Endodermal cell (in vitro differentiated cells): ENCODE measurements at regions not wholly inside any gene's neighbourhood (a gene's known extent, or its start where the extent isn't known, plus 50 kb on each side); places are given as distances from the start of the nearest gene placed in this dataset.

Experiments
- DNase-seq: peaks from one replicate; pipeline ENCODE4 v3.0.0-alpha.2; 2017
- H3K27ac ChIP-seq: 2 replicates; pipeline ENCODE4 v1.5.1; 2013; ENCODE audit warnings: mild to moderate bottlenecking, low read depth, low read length, moderate library complexity
- H3K27me3 ChIP-seq: 2 replicates; pipeline ENCODE4 v1.6.1; 2013; ENCODE audit warnings: mild to moderate bottlenecking, low read length, moderate library complexity; ENCODE audit not compliant: insufficient read depth, control insufficient read depth, poor library complexity, severe bottlenecking
- H3K36me3 ChIP-seq: 2 replicates; pipeline ENCODE4 v1.7.0; 2013; ENCODE audit warnings: mild to moderate bottlenecking, low read length, moderate library complexity; ENCODE audit not compliant: control insufficient read depth, insufficient read depth
- H3K4me1 ChIP-seq: one replicate; pipeline ENCODE4 v1.7.0; 2013; ENCODE audit warnings: low read length; ENCODE audit not compliant: control insufficient read depth, insufficient read depth
- H3K4me3 ChIP-seq: 2 replicates; pipeline ENCODE4 v1.5.1; 2013; ENCODE audit warnings: mild to moderate bottlenecking, low read length, moderate library complexity
- H3K9ac ChIP-seq: 2 replicates; pipeline ENCODE4 v1.6.1; 2013; ENCODE audit warnings: mild to moderate bottlenecking, low read length, moderate library complexity; ENCODE audit not compliant: poor library complexity, severe bottlenecking; ENCODE audit errors: extremely low read depth
- H3K9me3 ChIP-seq: 2 replicates; pipeline ENCODE4 v1.6.1; 2013; ENCODE audit warnings: mild to moderate bottlenecking, low read length, moderate library complexity; ENCODE audit not compliant: control insufficient read depth
- H3K27ac Mint-ChIP-seq: 2 replicates; pipeline ENCODE4 v1.8.0; 2020; ENCODE audit warnings: mixed read lengths
- H3K27me3 Mint-ChIP-seq: 2 replicates; pipeline ENCODE4 v1.8.0; 2021; ENCODE audit warnings: mild to moderate bottlenecking, mixed read lengths; ENCODE audit not compliant: insufficient read depth
- H3K36me3 Mint-ChIP-seq: 2 replicates; pipeline ENCODE4 v1.8.0; 2020; ENCODE audit warnings: low read depth, mixed read lengths
- H3K4me1 Mint-ChIP-seq: 2 replicates; pipeline ENCODE4 v1.8.0; 2020; ENCODE audit warnings: mixed read lengths
- H3K4me3 Mint-ChIP-seq: 2 replicates; pipeline ENCODE4 v1.8.0; 2020; ENCODE audit warnings: mild to moderate bottlenecking, moderate library complexity, mixed read lengths
- H3K9me3 Mint-ChIP-seq: 2 replicates; pipeline ENCODE4 v1.8.0; 2020; ENCODE audit warnings: mild to moderate bottlenecking, mixed read lengths
- WGBS, 2 experiments: methylation state at CpG; one replicate each; pipeline versions ENCODE4 v1.1.5 to v1.1.7; 2013; ENCODE audit warnings: missing lambda C conversion rate in 2 of 2, mixed read lengths in 1 of 2; ENCODE audit not compliant: insufficient coverage in 1 of 2, insufficient read length in 1 of 2; 5-methylcytosine and 5-hydroxymethylcytosine counted together
- TF ChIP-seq, protein P1 (sequence below): fragments of 200-600 bp; sonication (generic); conservative IDR thresholded peaks from 2 replicates; pipeline ENCODE4 v1.5.0; 2021; ENCODE audit warnings: antibody characterized with exemption, mild to moderate bottlenecking

DNA sequence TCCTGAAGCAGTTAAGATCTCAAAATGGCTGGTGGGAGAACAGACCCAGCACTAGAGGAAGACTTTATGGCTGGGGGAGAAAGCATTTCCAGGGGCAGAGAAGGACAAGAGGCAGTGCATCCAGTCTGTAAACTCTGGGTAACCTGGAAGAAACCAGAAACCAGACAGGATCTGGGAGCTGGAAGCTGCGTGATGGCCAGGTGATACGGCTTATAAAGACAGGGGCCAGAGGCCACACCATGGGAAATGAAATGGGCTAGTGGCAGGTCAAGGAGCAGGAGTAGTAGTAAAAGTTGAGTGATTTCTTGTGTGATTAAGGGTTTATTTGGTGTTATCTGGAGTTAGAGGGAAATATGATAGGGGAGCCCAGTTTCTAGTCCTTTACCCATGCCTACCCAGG is 144.7 kb upstream of the ARRDC4 start:
- Histone ChIP-seq H3K9me3 (peaks cover 6% of the 10 kb centered on the region), H3K9ac (no peak overlapping the region), H3K4me3 (no peak overlapping the region), H3K36me3 (no peaks in the 10 kb centered on the region), H3K27ac (no peak overlapping the region), H3K27me3 (no peaks in the 10 kb centered on the region), H3K4me1 (no peaks in the 10 kb centered on the region)
- H3K4me3 Mint-ChIP-seq, result no peak overlapping the region
- H3K9me3 Mint-ChIP-seq, result peaks cover 10% of the 10 kb centered on the region
- no peak for DNase-seq
- no peaks in the 10 kb centered on the region for H3K4me1 Mint-ChIP-seq
- TF ChIP-seq, protein P1, sequence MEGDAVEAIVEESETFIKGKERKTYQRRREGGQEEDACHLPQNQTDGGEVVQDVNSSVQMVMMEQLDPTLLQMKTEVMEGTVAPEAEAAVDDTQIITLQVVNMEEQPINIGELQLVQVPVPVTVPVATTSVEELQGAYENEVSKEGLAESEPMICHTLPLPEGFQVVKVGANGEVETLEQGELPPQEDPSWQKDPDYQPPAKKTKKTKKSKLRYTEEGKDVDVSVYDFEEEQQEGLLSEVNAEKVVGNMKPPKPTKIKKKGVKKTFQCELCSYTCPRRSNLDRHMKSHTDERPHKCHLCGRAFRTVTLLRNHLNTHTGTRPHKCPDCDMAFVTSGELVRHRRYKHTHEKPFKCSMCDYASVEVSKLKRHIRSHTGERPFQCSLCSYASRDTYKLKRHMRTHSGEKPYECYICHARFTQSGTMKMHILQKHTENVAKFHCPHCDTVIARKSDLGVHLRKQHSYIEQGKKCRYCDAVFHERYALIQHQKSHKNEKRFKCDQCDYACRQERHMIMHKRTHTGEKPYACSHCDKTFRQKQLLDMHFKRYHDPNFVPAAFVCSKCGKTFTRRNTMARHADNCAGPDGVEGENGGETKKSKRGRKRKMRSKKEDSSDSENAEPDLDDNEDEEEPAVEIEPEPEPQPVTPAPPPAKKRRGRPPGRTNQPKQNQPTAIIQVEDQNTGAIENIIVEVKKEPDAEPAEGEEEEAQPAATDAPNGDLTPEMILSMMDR, result no peak
- no peaks in the 10 kb centered on the region for H3K27me3 Mint-ChIP-seq
- H3K27ac Mint-ChIP-seq, result no peak overlapping the region
- 86 to 94% methylated on average over 2 of the region's 2 CpGs for WGBS, 2 experiments
- no peaks in the 10 kb centered on the region for H3K36me3 Mint-ChIP-seq

- Histone ChIP-seq H3K27me3 (no peaks in the 10 kb centered on the region), H3K27ac (no peak overlapping the region), H3K36me3 (no peaks in the 10 kb centered on the region), H3K9ac (no peak overlapping the region), H3K9me3 (no peaks in the 10 kb centered on the region), H3K4me3 (no peak overlapping the region), H3K4me1 (no peaks in the 10 kb centered on the region)
- no peaks in the 10 kb centered on the region for H3K36me3 Mint-ChIP-seq
- no peak overlapping the region for H3K4me3 Mint-ChIP-seq
- peaks cover under 1% of the 10 kb centered on the region for H3K9me3 Mint-ChIP-seq
- DNase-seq, result no peak
- H3K27ac Mint-ChIP-seq, result no peak overlapping the region
- 80 to 87% methylated on average over 9 of the region's 9 CpGs for WGBS, 2 experiments
- TF ChIP-seq, protein P1, result no peak
- no peaks in the 10 kb centered on the region for H3K27me3 Mint-ChIP-seq
- no peaks in the 10 kb centered on the region for H3K4me1 Mint-ChIP-seq
These were observed 143.1 kb upstream of the ARRDC4 start for GRCh38 chr15:97817276-97817890.

- H3K4me3 Mint-ChIP-seq, result no peak overlapping the region
- no peaks in the 10 kb centered on the region for H3K4me1 ChIP-seq
- no peaks in the 10 kb centered on the region for H3K36me3 Mint-ChIP-seq
- no peaks in the 10 kb centered on the region for H3K4me1 Mint-ChIP-seq
- H3K27ac ChIP-seq, result no peak overlapping the region
- H3K9ac ChIP-seq, result no peak overlapping the region
- DNase-seq, result no peak
- H3K36me3 ChIP-seq, result no peaks in the 10 kb centered on the region
- no peaks in the 10 kb centered on the region for H3K9me3 Mint-ChIP-seq
- WGBS, 2 experiments, result 86 to 98% methylated on average over 4 of the region's 4 CpGs
- H3K27me3 Mint-ChIP-seq, result no peaks in the 10 kb centered on the region
- no peak overlapping the region for H3K27ac Mint-ChIP-seq
- TF ChIP-seq, protein P1, result no peak
- H3K4me3 ChIP-seq, result no peak overlapping the region
- no peaks in the 10 kb centered on the region for H3K9me3 ChIP-seq
- H3K27me3 ChIP-seq, result no peaks in the 10 kb centered on the region
These were observed 124.5 kb upstream of the ARRDC4 start for GRCh38 chr15:97836003-97836402.
